ENCODE measurements at regions not wholly inside any gene's neighbourhood (a gene's known extent, or its start where the extent isn't known, plus 50 kb on each side); places are given as distances from the start of the nearest gene placed in this dataset.

DNA sequence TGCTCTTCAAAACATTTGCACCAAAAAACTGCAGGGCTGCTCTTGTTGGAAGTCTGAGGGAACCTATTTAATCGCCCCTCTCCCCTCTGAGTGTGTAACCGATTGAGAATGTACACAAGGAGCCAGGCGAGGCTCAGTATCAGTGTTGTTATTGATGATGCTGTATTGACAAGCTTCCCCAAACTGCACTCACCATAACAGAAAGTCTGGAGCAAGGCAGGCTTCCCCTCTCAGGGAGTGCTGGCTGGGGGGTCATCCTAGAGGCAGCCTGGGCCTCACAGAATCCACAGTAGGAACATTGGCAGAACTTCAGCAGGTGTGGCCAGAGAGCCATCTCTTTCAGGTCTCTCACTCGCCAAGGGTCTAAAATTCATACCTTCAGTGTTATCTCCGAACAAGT, 58.1 kb upstream of the TUNAR start:
- no peaks in the 10 kb centered on the region for H4K20me1 ChIP-seq (ENCODE audit: insufficient read depth)
- H3K4me2 ChIP-seq (ENCODE audit: unreplicated experiment): no peak overlapping the region
- no peaks in the 10 kb centered on the region for H3K79me2 ChIP-seq (ENCODE audit: insufficient read depth)
- TF ChIP-seq EZH2phosphoT487 (IDR thresholded peaks at IDR 0.05; ENCODE audit: insufficient read depth, low read depth): no peak
- no peak for TF ChIP-seq EZH2 (IDR thresholded peaks at IDR 0.05; ENCODE audit: insufficient read depth, poor library complexity, severe bottlenecking)
- 5 to 12% methylated on average over 5 of the region's 5 CpGs for WGBS, 2 experiments (ENCODE audit: low coverage in 1 of 2, low lambda C conversion rate in 2 of 2, missing lambda C conversion rate in 2 of 2)
- no peak overlapping the region for H3K27ac ChIP-seq
- H3K9me2 ChIP-seq (ENCODE audit: insufficient read depth): no peaks in the 10 kb centered on the region
- no peaks in the 10 kb centered on the region for H3K27me3 ChIP-seq (replicated peaks; ENCODE audit: insufficient read depth)
- in situ Hi-C loops (cut with MboI): no loop called here
- no peaks in the 10 kb centered on the region for H3K9me3 ChIP-seq (ENCODE audit: low read depth)
- no peaks in the 10 kb centered on the region for H3F3A ChIP-seq (ENCODE audit: insufficient read depth)
- H2AFZ ChIP-seq: no peak overlapping the region
- no peak overlapping the region for H3K4me3 ChIP-seq
- H3K9ac ChIP-seq: no peak overlapping the region
- no peak for DNase-seq
- H3K4me1 ChIP-seq (ENCODE audit: insufficient read depth): no peaks in the 10 kb centered on the region
- no peaks in the 10 kb centered on the region for H3K36me3 ChIP-seq (ENCODE audit: low read depth)

DNA sequence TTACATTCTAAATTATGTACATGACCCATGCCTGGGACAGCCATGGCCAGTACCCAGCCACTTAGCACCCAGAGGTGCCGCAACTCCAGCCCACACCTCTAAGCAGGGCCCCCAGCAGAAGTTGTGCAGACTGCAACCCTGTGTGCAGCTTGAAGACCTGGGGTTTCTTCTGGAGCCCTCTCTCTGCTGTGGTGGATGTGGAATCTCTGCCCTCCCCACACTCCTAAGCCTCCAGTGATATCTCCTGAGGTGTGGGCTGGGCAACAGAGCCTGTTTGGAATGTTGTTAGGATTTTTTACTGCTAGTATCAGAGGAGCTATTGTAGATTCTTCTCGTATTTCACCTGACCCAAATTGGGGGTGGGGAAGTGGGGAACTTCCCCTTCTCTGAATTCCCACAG, 59.4 kb upstream of the TUNAR start:
- WGBS, 2 experiments (ENCODE audit: low coverage in 1 of 2, low lambda C conversion rate in 2 of 2, missing lambda C conversion rate in 2 of 2): 14 to 15% methylated on average over 2 of the region's 2 CpGs
- DNase-seq: no peak
- H3K4me1 ChIP-seq (ENCODE audit: insufficient read depth): no peaks in the 10 kb centered on the region
- H3F3A ChIP-seq (ENCODE audit: insufficient read depth): no peaks in the 10 kb centered on the region
- no peak overlapping the region for H2AFZ ChIP-seq
- no peak for TF ChIP-seq EZH2phosphoT487 (IDR thresholded peaks at IDR 0.05; ENCODE audit: insufficient read depth, low read depth)
- no peak for TF ChIP-seq EZH2 (IDR thresholded peaks at IDR 0.05; ENCODE audit: insufficient read depth, poor library complexity, severe bottlenecking)
- H3K79me2 ChIP-seq (ENCODE audit: insufficient read depth): no peaks in the 10 kb centered on the region
- in situ Hi-C loops (cut with MboI): no loop called here
- no peak overlapping the region for H3K27ac ChIP-seq
- H3K9ac ChIP-seq: no peak overlapping the region
- no peaks in the 10 kb centered on the region for H3K9me3 ChIP-seq (ENCODE audit: low read depth)
- H4K20me1 ChIP-seq (ENCODE audit: insufficient read depth): no peaks in the 10 kb centered on the region
- no peaks in the 10 kb centered on the region for H3K27me3 ChIP-seq (replicated peaks; ENCODE audit: insufficient read depth)
- H3K4me3 ChIP-seq: no peak overlapping the region
- H3K9me2 ChIP-seq (ENCODE audit: insufficient read depth): no peaks in the 10 kb centered on the region
- no peak overlapping the region for H3K4me2 ChIP-seq (ENCODE audit: unreplicated experiment)
- no peaks in the 10 kb centered on the region for H3K36me3 ChIP-seq (ENCODE audit: low read depth)

DNA sequence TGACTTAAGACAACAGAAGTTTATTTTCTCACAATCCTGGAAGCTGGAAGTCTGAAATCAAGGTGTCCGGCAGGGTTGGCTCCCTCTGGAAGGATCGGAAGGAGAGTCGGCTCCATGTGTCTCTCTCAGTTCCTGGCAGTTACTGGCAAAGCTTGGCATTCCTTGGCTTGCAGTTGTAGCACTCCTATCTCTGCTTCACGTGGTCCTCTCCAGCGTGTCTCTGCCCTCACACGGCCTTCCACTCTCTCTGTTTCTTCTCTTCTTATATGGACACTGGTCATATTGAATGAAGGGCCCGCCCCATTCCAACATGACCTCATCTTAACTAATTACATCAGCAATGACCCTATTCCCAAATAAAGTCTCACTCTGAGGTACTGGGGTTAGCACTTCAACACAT, 60.1 kb upstream of the TUNAR start:
- no peaks in the 10 kb centered on the region for H3K27me3 ChIP-seq (replicated peaks; ENCODE audit: insufficient read depth)
- no peak for DNase-seq
- no peak overlapping the region for H3K27ac ChIP-seq
- H4K20me1 ChIP-seq (ENCODE audit: insufficient read depth): no peaks in the 10 kb centered on the region
- in situ Hi-C loops (cut with MboI): no loop called here
- no peaks in the 10 kb centered on the region for H3K9me3 ChIP-seq (ENCODE audit: low read depth)
- no peak overlapping the region for H3K9ac ChIP-seq
- H3F3A ChIP-seq (ENCODE audit: insufficient read depth): no peaks in the 10 kb centered on the region
- no peak overlapping the region for H2AFZ ChIP-seq
- TF ChIP-seq EZH2 (IDR thresholded peaks at IDR 0.05; ENCODE audit: insufficient read depth, poor library complexity, severe bottlenecking): no peak
- no peak for TF ChIP-seq EZH2phosphoT487 (IDR thresholded peaks at IDR 0.05; ENCODE audit: insufficient read depth, low read depth)
- H3K9me2 ChIP-seq (ENCODE audit: insufficient read depth): no peaks in the 10 kb centered on the region
- no peak overlapping the region for H3K4me2 ChIP-seq (ENCODE audit: unreplicated experiment)
- H3K79me2 ChIP-seq (ENCODE audit: insufficient read depth): no peaks in the 10 kb centered on the region
- no peaks in the 10 kb centered on the region for H3K36me3 ChIP-seq (ENCODE audit: low read depth)
- no peak overlapping the region for H3K4me3 ChIP-seq
- 26 to 35% methylated on average over 7 of the region's 7 CpGs for WGBS, 2 experiments (ENCODE audit: low coverage in 1 of 2, low lambda C conversion rate in 2 of 2, missing lambda C conversion rate in 2 of 2)
- H3K4me1 ChIP-seq (ENCODE audit: insufficient read depth): no peaks in the 10 kb centered on the region

DNA sequence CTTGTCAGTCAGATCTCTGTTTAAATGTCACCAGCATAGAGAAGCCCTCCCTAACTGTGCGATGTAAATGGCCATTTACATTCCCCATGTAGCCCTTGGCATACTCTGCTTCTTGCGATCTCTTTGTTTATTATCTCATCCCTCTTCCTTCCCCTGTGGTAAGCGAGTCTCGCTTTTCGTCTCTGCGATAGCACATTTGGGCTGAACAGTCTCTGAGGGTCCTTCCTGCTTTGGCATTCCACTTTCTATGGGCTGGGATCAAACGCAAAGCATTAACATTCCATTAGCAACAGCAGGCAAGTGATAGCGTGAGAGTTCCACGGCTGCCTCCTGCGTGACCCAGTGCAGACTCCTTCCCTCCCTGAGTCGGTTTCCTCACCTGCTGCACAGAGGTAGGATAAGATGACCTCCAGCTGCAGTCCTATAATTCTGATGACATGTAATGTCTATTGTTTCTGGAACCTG, 61.4 kb upstream of the TUNAR start:
- H3F3A ChIP-seq (ENCODE audit: insufficient read depth): no peaks in the 10 kb centered on the region
- no peaks in the 10 kb centered on the region for H4K20me1 ChIP-seq (ENCODE audit: insufficient read depth)
- WGBS, 2 experiments (ENCODE audit: low coverage in 1 of 2, low lambda C conversion rate in 2 of 2, missing lambda C conversion rate in 2 of 2): 15 to 19% methylated on average over 11 of the region's 11 CpGs
- TF ChIP-seq EZH2phosphoT487 (IDR thresholded peaks at IDR 0.05; ENCODE audit: insufficient read depth, low read depth): no peak
- TF ChIP-seq EZH2 (IDR thresholded peaks at IDR 0.05; ENCODE audit: insufficient read depth, poor library complexity, severe bottlenecking): no peak
- H3K4me3 ChIP-seq: no peak overlapping the region
- no peak overlapping the region for H2AFZ ChIP-seq
- no peak overlapping the region for H3K27ac ChIP-seq
- no peaks in the 10 kb centered on the region for H3K36me3 ChIP-seq (ENCODE audit: low read depth)
- H3K4me1 ChIP-seq (ENCODE audit: insufficient read depth): no peaks in the 10 kb centered on the region
- no peaks in the 10 kb centered on the region for H3K9me3 ChIP-seq (ENCODE audit: low read depth)
- DNase-seq: no peak
- no peak overlapping the region for H3K9ac ChIP-seq
- no peak overlapping the region for H3K4me2 ChIP-seq (ENCODE audit: unreplicated experiment)
- H3K9me2 ChIP-seq (ENCODE audit: insufficient read depth): no peaks in the 10 kb centered on the region
- no peaks in the 10 kb centered on the region for H3K79me2 ChIP-seq (ENCODE audit: insufficient read depth)
- H3K27me3 ChIP-seq (replicated peaks; ENCODE audit: insufficient read depth): no peaks in the 10 kb centered on the region
- in situ Hi-C loops (cut with MboI): no loop called here

Measured in GM23248 (cell line).